NCI-H1694 (cell line): ENCODE measurements at regions not wholly inside any gene's neighbourhood (a gene's known extent, or its start where the extent isn't known, plus 50 kb on each side); places are given as distances from the start of the nearest gene placed in this dataset.

ENCODE experiments used
- DNase-seq: peaks from one replicate; lab custom pipeline; 2025; lab: John Stamatoyannopoulos, UW

DNA sequence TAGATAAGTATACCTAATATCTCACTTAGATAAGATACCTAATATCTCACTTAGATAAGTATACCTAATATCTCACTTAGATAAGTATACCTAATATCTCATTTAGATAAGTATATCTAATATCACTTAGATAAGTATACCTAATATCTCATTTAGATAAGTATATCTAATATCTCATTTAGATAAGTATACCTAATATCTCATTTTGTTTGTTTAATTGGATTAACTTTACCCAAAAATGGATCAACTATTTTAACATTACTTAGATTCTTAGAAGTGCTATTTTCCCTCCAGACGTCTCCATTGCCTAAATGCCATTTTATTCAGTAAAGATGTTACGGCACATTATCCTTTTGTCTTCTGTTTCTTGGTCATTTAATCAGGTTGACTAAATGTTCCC is 346.4 kb downstream of the CHRM3 start:
- DNase-seq: no peak

DNA sequence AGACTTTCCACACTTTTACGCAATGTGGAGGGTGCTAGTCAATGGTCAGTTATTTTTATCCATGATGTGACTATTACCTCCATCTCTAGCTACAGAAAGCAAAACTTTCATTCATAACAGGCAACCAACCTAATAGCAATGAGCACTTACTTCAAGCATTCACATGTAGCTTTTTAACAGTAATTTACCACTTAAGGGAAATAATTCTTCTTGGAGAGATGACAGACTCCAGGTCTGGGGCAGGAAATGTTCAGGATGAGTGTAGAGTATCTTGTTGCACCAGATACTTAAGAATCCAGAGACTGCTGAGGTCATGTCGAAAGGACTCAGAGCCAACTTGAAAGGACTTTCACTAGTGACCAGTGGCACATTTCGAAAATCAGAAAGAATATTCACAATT is 347.6 kb downstream of the CHRM3 start:
- DNase-seq: no peak

DNA sequence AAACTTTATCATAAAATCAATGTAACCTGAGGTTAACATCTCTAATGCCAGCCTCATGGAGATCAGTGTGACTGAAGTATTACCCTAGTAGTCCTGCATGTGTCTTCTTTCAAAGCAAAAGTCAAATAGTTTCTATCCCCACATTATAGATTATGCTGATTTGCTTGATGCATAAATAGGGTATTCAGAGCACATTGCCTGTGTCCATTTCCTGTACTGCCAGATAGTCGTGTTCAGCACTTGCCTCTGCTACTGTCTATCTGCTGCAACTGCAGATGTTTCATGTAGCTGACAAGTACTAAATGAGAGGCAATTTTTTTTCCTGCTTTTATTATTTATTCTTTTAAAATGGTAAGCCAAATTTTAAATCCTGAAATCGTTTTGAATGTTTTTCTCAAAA is 348.7 kb downstream of the CHRM3 start:
- DNase-seq: no peak

DNA sequence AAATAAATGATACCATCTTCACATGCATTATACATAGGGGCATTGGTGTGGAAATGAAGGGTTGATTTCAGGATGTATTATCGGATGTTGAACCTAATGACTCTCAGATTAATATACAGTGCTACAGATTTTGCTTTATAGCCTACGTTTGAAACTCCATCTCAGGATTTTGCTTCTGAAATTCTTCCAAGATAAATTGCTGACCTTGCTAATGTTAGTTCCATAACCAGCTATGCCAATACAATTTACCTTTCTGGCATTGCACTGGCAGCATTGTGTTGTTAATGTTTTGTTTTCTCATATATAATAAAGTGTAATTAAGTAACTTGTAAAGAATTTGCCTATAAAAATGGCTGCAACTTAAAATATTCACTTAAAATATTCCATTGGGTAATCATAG is 350.1 kb downstream of the CHRM3 start:
- no peak for DNase-seq

DNA sequence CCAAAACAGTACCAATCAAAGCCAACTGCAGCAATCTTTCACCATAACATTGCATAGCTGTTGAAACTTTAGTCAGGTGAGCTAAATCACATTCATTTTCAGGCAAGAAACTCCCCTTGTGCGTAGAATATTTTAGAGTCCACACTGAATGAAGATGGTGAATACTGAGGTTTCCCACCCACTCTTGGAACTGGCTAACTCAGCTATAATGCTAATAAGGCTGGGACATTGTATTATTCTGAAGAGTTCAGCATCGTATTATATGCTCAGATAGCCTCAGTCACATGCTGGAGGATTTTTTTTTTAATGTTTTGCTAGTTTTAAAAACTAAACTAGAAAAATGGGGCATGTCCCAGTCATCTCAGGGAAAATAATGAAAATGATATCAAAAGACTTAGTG is 352.3 kb upstream of the FMN2 start:
- DNase-seq: no peak

DNA sequence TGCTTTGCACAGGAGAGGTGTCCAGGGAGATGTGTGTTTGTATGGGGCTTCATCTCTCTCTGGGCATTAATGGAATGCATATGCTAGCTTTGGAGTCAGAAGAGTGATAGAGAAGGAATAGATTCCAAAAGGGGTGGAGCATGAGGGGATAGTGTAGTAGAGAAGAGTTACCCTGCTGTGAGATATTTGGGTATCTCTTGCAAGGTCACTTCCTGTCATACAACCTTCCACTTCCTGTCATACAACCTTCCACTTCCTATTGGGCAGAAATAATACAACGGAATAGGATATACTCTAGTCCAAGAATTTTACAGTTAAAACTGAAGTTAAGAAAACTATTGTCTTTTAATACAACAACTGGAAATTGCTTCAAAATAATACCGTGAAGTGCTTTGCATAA is 351.8 kb upstream of the FMN2 start:
- DNase-seq: no peak

DNA sequence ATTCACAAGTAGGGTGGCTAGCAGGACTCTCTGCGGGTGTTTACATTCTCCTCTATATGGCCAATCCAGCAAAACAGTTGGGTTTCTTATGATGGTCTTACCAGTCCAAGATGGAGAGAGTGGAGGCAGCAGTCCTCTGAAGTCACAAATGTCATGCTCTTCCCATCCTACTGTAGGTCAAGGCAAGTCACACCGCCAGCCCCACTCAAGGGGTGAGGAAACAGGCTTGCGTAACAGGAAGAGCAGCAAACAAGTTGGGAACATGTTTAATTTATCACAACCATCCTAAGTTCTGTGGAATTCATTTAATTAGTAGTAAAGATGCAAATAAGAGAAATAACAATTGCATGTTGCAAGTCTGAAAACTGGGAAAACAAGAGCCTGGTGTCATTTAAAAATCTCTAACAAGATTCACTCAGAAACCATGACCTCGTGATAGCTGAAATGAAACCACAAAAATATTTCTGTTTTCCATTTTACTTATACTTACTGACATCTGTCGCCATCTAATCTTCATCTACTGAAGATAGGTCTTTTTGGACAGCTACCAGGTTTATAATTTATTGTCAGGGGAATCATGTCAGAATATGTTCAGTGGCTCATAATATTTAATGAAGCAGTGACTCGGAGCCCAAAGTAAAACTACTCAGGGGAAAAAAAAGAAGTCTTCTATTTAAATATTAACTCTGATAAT is 349.1 kb upstream of the FMN2 start:
- no peak for DNase-seq

DNA sequence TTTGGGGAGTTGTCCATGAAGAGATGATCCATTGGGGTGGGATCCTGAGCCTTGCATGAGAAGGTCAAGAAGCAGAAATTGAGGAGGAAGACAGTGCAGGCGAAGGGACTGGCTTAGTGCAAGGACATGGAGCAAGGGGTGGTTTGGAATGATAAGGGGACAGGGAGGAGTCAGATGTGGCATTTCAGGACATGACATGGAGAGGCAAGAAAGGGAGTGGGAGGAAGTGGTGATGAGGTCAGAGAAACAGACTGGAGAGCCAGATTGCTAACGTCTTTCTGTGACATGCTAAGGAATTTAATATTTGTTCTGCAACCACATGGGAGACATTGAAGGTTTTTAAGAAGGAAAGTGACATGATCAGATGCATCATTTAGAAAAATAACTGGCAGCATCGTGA is 346.8 kb upstream of the FMN2 start:
- DNase-seq: no peak

DNA sequence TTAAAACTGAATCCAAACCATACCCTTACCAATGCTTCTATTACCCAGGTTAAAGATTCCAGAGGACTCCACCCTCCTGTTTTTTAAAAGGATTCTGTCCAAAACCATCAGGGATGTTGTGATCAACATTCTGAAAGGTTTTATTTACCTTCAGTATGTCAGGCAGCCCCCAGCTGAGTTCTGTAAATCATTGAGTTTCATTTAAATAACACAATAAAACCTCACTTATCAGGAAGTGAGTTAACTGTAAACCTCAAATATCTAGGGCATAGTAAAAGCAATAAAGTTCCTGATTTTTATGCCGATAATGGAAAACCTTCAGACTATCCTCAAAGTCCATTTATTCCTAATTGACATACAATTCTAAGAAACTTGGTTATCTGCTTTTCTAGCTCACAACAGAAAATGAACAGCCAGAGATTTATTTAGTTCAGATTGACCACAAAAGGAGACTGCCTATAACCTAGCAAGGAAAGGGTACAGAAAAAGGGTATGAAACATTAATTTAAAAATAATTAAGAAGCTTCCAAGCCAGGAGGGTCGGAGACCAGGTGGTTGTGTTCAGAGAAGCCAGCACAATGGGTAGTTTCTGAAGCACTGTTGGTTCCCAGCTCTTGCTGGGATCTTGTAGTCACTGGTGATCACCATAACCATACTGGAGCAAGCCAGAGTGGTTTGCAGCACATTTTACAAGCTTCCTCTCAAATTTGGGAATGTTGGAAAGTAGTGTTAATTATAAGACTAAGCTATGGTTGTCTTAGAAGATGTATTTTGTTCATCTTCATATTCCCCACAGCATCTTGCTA is 336.4 kb upstream of the FMN2 start:
- no peak for DNase-seq

DNA sequence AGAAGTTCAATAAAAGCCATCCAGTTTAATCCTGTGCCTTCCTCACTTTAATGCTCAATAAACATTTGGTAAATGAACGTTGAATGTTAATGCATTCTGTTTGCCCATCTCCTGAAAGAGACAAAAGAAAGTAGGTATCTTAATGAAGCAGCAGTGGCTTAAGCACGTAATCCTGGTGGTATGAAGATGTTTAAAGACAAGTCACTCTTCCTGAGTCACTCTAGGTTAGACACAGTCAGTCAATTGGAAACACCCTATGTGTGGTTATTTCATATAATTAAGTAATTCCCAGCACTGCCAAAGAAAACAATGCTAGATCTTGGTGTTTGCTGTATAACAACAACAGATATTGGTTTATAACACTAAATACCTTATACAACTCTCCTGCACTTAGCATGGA is 334.0 kb upstream of the FMN2 start:
- no peak for DNase-seq

DNA sequence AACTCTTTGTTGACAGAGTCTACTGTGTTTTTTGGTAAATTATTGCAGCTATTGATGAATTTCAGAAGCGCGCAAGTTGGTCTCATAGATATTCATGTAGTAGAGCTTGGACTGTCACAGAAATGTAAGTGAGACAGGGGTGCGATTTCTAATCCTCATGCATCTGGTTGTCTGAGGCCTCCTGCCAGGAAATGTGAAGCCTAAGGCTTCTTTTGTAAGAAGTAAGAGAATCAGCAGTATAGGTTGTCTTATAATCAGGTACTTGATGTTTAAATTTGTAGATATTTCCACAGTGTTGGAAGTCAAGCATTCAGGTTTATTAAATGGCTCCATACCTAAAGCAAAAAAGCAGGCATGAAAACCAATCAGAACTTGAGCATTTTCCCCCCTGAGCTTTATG is 332.9 kb upstream of the FMN2 start:
- no peak for DNase-seq

DNA sequence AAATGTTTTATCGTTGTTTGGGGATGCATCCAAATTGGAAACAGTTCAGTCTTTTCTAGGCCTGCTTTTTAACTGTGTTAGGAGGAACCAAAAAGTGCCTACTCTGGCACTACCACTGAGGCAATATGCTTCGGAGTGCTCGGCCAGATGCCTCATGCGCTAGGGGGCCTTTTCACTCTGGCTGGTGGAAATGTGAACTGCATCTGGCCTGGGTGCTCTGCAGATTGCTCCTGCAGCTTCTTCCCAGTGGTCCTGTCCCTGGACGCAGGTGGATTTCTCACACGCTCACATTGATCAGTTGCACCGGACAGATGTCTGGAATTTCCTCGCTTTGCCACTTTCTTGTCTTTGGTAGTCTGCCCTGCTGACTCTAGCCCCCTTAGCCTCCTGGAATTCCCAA is 330.2 kb upstream of the FMN2 start:
- no peak for DNase-seq

DNA sequence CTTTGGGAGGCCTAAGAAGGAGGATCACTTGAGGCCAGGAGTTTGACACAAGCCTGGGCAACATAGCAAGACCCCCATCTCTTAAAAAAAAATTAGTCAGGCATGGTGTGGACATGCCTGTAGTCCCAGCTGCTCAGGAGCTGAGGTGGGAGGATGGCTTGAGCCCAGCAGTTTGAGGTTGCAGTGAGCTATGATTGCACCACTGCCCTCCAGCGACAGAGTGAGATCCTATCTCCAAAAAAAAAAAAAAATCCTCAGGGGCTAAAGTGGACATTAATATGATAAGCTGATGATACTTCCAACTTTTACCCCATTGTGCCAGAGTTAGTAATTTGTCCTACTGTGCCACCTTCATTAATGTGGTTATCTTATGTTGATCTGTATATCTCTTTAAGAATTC is 327.8 kb upstream of the FMN2 start:
- DNase-seq: no peak

DNA sequence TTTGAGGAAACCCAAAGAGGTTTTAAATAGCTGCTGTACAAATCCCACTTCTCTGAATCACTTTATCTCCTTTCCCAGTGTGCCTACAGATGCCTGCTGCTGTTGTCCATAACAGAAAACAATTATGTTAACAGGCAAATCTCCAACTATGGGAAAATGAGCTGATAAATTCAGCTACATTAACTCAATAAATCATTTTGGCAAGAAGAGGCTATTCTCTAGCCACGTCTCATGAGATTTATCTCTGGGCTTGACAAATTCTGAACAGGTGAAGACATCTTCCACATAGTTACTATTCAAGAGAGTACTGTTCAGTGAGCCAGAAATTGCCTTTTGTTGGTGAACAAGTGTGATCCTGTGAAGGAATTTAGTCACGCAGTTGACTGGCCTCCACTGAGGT is 327.1 kb upstream of the FMN2 start:
- DNase-seq: no peak

DNA sequence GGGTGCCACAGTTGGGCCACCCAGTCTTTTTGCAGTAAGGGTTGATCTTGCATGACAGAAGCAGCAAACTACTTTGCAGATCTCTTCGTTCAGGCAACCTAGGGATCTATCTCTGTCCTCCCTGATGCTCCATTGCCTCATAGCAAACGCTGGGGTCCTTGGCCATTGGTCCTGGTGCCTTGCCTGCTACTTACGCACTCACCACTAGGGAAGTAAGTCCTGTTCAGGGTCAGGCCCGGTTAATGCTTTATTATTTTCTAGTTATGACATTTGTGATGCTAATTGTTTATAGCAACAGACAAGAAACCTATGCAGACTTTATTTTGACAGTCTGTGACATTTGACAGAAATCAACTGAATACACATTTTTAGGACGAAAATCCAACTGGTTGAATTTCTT is 326.5 kb upstream of the FMN2 start:
- no peak for DNase-seq

DNA sequence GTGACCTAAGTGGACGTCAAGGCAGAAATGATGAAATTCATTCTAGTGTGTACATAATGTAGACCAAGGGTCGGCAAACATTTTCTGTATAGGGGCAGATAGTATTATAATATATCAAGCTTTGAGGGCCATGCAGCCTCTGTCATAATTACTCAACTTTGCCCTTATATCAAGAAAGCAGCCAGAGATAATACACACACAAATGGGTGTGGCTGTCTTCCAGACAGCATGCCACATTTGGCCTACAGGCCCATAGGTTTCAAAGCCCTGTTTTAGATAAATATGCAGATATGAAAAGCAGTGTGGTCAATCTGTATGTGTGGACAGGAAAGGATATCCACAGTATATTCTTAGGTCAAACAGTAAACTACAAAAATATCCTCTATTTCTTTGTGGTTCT is 320.1 kb upstream of the FMN2 start:
- no peak for DNase-seq

DNA sequence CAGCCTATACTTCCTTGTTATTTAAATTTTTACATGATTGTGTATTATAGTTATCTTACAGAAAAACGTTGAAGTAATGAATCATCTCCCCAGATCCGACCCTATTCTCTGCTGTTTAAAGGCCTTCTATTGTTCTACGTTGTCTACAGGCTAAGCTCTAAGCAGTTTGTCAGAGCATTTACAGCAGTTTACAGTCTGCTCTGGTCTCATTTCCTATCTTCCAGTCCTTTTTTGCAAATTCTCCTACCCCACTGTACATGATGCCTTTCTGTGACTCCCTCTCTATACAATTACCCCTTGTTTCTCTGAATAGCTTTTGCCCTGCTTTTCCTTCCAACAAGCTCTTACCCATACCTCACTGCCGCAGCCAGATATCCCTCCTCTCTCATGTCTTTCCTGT is 319.2 kb upstream of the FMN2 start:
- no peak for DNase-seq

DNA sequence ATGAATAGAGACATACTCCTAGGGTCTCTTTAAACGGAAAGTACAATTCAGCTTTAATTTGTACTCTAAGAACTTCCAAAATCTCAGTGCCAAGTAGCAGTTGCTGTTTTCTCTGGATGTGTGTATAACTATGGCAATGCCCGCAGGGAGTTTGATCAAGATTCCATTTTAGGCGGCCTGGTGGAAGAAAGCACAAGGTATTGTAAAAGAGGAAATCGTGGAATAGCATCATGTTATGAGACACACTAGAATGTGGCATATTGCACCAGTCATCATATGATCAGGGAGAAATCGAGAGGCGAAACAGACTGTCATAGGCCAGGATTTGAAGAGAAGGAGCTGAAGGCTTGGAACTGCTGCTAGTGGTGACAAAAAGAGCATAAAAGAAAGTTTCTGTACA is 316.2 kb upstream of the FMN2 start:
- no peak for DNase-seq

DNA sequence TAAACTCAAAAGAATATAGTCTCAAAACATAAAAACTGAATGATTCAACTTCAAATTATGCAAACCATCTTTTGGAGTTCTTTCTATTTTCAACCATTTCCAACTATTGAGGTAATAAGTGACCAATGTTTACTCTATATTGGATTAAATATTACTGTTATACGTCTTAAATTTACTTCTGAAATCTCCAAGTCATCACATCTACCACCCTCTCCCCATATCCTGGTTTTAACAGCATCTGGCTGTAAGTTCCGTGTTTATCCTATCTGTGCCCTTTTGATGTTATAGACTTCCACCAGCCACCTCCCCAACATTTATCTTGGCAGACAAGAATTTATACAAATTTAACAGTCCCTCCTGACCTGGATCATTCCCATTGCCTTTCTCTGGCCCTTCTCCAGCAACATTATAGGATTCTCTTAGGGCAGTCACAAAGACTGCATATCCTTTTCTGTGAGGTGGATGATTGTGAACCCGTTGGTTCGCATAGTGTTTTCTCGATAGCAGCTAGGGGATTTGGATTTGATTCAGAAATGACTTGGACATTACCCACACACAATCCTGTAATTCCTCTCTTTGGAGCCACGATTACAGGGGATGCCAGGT is 313.4 kb upstream of the FMN2 start:
- no peak for DNase-seq

DNA sequence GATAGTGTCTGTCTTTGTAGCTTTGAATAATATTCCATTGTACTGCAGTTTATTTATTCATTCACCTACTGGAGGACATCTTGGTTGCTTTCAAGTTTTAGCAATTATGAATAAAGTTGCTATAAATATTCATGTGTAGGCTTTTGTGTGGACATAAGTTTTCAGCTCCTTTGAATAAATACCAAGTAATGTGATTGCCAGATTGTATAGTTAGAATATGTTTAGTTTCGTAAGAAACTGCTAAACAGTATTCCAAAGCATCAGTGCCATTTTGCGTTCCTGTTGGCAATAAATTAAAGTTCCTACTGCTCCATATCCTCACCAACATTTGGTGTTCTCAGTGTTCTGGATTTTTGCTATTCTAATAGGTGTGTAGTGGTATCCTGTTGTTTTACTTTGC is 311.7 kb upstream of the FMN2 start:
- no peak for DNase-seq

DNA sequence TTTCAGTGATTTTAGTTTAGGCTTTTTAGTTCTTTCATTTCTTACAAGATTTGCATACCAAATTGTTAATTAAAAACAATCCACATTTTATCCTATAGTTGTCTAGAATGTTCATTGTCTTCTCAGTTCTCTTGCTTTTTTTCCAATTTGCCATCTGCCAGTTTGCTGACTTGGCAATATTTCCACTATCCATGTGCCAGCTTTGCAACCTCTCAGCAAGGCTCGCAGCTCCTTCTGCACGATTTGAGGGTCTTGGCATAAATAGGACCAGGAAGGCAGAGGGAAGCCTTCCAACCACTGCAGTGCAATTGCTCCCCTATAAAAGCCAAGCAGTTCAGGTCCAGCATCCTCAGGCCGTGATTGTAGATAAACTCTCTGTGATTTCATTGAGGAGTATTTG is 306.8 kb upstream of the FMN2 start:
- no peak for DNase-seq

DNA sequence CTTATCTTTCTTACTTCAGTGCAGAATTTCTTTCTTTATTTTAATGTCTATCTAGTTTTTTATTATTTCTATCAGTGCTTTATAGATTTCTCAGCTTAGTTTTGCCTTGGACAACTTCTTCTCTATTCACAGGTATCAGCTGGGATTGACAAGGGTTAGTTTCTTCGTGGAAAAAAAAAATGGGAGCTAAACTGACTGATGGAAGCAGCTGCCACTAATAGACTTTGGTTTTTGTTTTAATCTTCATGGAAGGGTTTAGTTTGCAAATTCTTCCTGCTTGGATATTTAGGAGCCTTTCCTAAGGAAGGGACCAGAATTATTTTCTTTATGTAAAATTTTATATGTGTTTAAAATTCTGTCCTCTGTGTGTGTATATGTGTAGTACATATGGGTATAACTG is 306.1 kb upstream of the FMN2 start:
- DNase-seq: no peak

DNA sequence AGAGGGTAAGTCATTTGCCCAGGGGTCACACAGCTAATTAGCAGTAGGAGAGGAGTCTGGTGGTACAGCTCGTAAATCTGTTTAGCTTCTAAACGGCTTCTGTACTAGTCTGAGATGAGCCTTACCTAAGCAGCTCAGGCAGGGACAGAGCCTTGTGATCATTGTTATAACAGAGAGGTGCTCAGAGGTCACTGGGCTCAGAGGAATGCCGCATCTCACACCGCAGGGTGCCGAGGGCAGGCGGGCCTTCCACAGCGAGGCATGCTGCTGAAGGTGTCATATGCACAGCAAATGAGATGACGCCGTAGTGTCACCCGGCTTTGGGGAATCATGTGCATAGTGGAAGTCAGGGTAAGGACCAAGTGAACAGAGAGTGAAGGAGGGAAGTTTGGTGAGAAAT is 305.2 kb upstream of the FMN2 start:
- DNase-seq: no peak

DNA sequence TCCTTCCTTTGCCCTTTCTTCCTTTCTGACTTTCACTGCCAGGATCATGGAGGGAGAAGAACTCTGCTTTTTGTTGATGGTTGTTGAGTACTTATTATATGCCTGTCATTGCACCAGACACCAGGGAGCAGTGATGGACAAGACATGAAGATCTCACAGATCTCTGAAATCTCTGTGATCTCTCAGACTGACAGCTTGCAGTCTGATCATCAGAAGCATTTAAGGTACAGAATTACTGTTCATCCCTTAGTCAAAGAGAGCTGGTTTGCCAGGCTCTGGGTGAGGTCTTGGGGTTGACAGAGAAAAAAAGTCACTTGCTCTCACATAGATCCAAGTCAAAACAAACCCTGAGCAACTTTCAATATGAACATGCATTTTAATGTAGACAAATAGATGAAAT is 299.5 kb upstream of the FMN2 start:
- no peak for DNase-seq
